Neural cell (in vitro differentiated cells): ENCODE measurements at regions not wholly inside any gene's neighbourhood (a gene's known extent, or its start where the extent isn't known, plus 50 kb on each side); places are given as distances from the start of the nearest gene placed in this dataset.

ENCODE experiments used
- H2AFZ ChIP-seq: fragments of 200-600, 300-800 bp; sonication (generic), shearing (Covaris generic); 2 replicates; pipeline ENCODE4 v1.6.0; 2014; ENCODE audit warnings: low read depth, mild to moderate bottlenecking, antibody characterized with exemption, low read length, moderate library complexity
- H3F3A ChIP-seq: fragments of 200-600 bp; shearing (Covaris generic); 2 replicates; pipeline ENCODE4 v1.6.1; 2016; ENCODE audit warnings: mild to moderate bottlenecking, moderate library complexity, mixed read lengths, antibody characterized with exemption, low read length; ENCODE audit not compliant: insufficient read depth, poor library complexity, severe bottlenecking
- H3K27ac ChIP-seq: fragments of 200-600, 300-800 bp; sonication (generic), shearing (Covaris generic); 2 replicates; pipeline ENCODE4 v1.5.1; 2014; ENCODE audit warnings: mild to moderate bottlenecking, low read length, moderate library complexity
- H3K27me3 ChIP-seq: fragments of 300-800, 200-600 bp; sonication (generic), shearing (Covaris generic); 2 replicates; pipeline ENCODE4 v1.6.0; 2014; ENCODE audit warnings: mild to moderate bottlenecking, low read depth, low read length, moderate library complexity; ENCODE audit not compliant: insufficient read depth
- H3K36me3 ChIP-seq: fragments of 300-800, 200-600 bp; sonication (generic), shearing (Covaris generic); 2 replicates; pipeline ENCODE4 v1.5.1; 2014; ENCODE audit warnings: mild to moderate bottlenecking, antibody characterized with exemption, low read length, moderate library complexity; ENCODE audit not compliant: insufficient read depth
- H3K4me2 ChIP-seq: fragments of 300-800, 200-600 bp; sonication (generic), shearing (Covaris generic); 2 replicates; pipeline ENCODE4 v1.6.0; 2014; ENCODE audit warnings: mild to moderate bottlenecking, low read length
- H3K4me3 ChIP-seq: fragments of 300-800, 200-600 bp; sonication (generic), shearing (Covaris generic); 2 replicates; pipeline ENCODE4 v1.5.1; 2014; ENCODE audit warnings: mild to moderate bottlenecking, low read length, moderate library complexity
- H3K79me2 ChIP-seq: fragments of 200-600 bp; shearing (Covaris generic); replicated peaks from 2 replicates; pipeline ENCODE4 v1.6.0; 2014; ENCODE audit warnings: mild to moderate bottlenecking, low read length, moderate library complexity; ENCODE audit not compliant: insufficient read depth
- H3K9ac ChIP-seq: fragments of 300-800, 200-600 bp; sonication (generic), shearing (Covaris generic); 2 replicates; pipeline ENCODE4 v1.6.1; 2016; ENCODE audit warnings: mild to moderate bottlenecking, low read length, mixed read lengths
- H3K9me2 ChIP-seq: fragments of 200-600 bp; shearing (Covaris generic); 2 replicates; pipeline ENCODE4 v1.6.1; 2016; ENCODE audit warnings: mild to moderate bottlenecking, low read length, mixed read lengths; ENCODE audit not compliant: insufficient read depth
- H3K9me3 ChIP-seq: fragments of 200-600, 300-800 bp; sonication (generic), shearing (Covaris generic); 2 replicates; pipeline ENCODE4 v1.6.1; 2016; ENCODE audit warnings: mild to moderate bottlenecking, mixed run types, low read length, moderate library complexity, mixed read lengths
- H4K20me1 ChIP-seq: fragments of 200-600 bp; shearing (Covaris generic); 2 replicates; pipeline ENCODE4 v1.6.1; 2016; ENCODE audit warnings: mild to moderate bottlenecking, mixed run types; ENCODE audit not compliant: insufficient read depth
- CTCF ChIP-seq: fragments of 450-650 bp; IDR thresholded peaks from 2 replicates; pipeline ENCODE4 v1.5.1; 2014; ENCODE audit warnings: antibody characterized with exemption, mild to moderate bottlenecking, moderate library complexity; ENCODE audit not compliant: poor library complexity, severe bottlenecking
- EP300 ChIP-seq: fragments of 450-650 bp; conservative IDR thresholded peaks from 2 replicates; pipeline ENCODE4 v1.6.1; 2014; ENCODE audit warnings: antibody characterized with exemption, mild to moderate bottlenecking, moderate library complexity; ENCODE audit not compliant: poor library complexity, severe bottlenecking
- EZH2 ChIP-seq: fragments of 200-600, 300-800 bp; shearing (Covaris generic), sonication (generic); IDR thresholded peaks from 2 replicates; pipeline ENCODE4 v1.6.1; 2014; ENCODE audit warnings: antibody characterized with exemption, low read length, borderline replicate concordance, mild to moderate bottlenecking; ENCODE audit not compliant: insufficient read depth, poor library complexity, severe bottlenecking
- MXI1 ChIP-seq: fragments of 450-650 bp; conservative IDR thresholded peaks from 2 replicates; pipeline ENCODE4 v1.6.1; 2014; ENCODE audit warnings: antibody characterized with exemption, mild to moderate bottlenecking; ENCODE audit not compliant: poor library complexity, severe bottlenecking
- POLR2AphosphoS5 ChIP-seq: IDR thresholded peaks from 2 replicates; pipeline ENCODE4 v1.6.1; 2012
- RAD21 ChIP-seq: fragments of 450-650 bp; conservative IDR thresholded peaks from 2 replicates; pipeline ENCODE4 v1.6.1; 2014; ENCODE audit warnings: antibody characterized with exemption, mild to moderate bottlenecking, moderate library complexity
- SMC3 ChIP-seq: fragments of 450-650 bp; conservative IDR thresholded peaks from 2 replicates; pipeline ENCODE4 v1.6.1; 2014; ENCODE audit warnings: antibody characterized with exemption, mild to moderate bottlenecking, moderate library complexity; ENCODE audit not compliant: poor library complexity
- TAF1 ChIP-seq: IDR thresholded peaks from 2 replicates; pipeline ENCODE4 v1.6.1; 2012; ENCODE audit warnings: low read depth
- TF ChIP-seq, protein P1 (sequence below): IDR thresholded peaks from 2 replicates; pipeline ENCODE4 v1.6.1; 2012; ENCODE audit warnings: borderline replicate concordance

DNA sequence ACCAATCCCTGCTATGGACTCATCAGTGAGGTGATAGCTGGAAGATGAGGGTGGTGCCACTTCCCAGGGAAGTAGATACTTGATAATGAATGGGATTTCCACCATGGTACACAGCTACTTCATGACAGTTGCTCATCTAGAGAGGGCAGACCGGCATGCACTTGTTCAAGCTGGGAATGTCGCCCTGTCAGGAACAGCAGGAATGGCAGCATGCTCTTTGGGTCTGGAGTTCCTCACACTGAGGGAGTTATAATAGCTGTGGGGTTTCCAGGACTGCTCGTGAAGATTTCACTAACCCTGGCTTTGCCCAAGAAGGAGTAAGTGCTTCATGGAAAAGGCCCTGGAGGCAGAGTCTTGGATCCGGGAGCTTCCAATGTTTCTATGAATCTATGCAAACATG, 129.2 kb downstream of the PSMG1 start:
- Histone ChIP-seq H2AFZ (no peak overlapping the region), H3K9ac (no peak overlapping the region), H3K27me3 (no peaks in the 10 kb centered on the region), H3K9me3 (no peaks in the 10 kb centered on the region), H3F3A (no peaks in the 10 kb centered on the region), H4K20me1 (no peaks in the 10 kb centered on the region), H3K79me2 (no peaks in the 10 kb centered on the region), H3K4me2 (no peak overlapping the region), H3K9me2 (no peaks in the 10 kb centered on the region), H3K4me3 (no peak overlapping the region), H3K27ac (no peak overlapping the region), H3K36me3 (no peaks in the 10 kb centered on the region)
- TF ChIP-seq, protein P1, sequence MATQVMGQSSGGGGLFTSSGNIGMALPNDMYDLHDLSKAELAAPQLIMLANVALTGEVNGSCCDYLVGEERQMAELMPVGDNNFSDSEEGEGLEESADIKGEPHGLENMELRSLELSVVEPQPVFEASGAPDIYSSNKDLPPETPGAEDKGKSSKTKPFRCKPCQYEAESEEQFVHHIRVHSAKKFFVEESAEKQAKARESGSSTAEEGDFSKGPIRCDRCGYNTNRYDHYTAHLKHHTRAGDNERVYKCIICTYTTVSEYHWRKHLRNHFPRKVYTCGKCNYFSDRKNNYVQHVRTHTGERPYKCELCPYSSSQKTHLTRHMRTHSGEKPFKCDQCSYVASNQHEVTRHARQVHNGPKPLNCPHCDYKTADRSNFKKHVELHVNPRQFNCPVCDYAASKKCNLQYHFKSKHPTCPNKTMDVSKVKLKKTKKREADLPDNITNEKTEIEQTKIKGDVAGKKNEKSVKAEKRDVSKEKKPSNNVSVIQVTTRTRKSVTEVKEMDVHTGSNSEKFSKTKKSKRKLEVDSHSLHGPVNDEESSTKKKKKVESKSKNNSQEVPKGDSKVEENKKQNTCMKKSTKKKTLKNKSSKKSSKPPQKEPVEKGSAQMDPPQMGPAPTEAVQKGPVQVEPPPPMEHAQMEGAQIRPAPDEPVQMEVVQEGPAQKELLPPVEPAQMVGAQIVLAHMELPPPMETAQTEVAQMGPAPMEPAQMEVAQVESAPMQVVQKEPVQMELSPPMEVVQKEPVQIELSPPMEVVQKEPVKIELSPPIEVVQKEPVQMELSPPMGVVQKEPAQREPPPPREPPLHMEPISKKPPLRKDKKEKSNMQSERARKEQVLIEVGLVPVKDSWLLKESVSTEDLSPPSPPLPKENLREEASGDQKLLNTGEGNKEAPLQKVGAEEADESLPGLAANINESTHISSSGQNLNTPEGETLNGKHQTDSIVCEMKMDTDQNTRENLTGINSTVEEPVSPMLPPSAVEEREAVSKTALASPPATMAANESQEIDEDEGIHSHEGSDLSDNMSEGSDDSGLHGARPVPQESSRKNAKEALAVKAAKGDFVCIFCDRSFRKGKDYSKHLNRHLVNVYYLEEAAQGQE = no peak
- TF ChIP-seq TAF1 (no peak), SMC3 (no peak), MXI1 (no peak), CTCF (no peak), EZH2 (no peak), EP300 (no peak), POLR2AphosphoS5 (no peak), RAD21 (no peak)

GRCh38 chr21:39053126-39053525, 130.1 kb downstream of the PSMG1 start:
- H3K4me3 ChIP-seq = no peak overlapping the region
- H3K27me3 ChIP-seq = no peaks in the 10 kb centered on the region
- H3F3A ChIP-seq = no peaks in the 10 kb centered on the region
- no peak for TF ChIP-seq CTCF
- TF ChIP-seq EP300 = no peak
- no peak for TF ChIP-seq SMC3
- TF ChIP-seq POLR2AphosphoS5 = no peak
- TF ChIP-seq MXI1 = no peak
- no peak for TF ChIP-seq RAD21
- no peak for TF ChIP-seq TAF1
- TF ChIP-seq, protein P1 = no peak
- no peak for TF ChIP-seq EZH2
- H4K20me1 ChIP-seq = no peaks in the 10 kb centered on the region
- no peak overlapping the region for H3K27ac ChIP-seq
- no peaks in the 10 kb centered on the region for H3K36me3 ChIP-seq
- no peak overlapping the region for H2AFZ ChIP-seq
- H3K9me3 ChIP-seq = no peaks in the 10 kb centered on the region
- no peaks in the 10 kb centered on the region for H3K9me2 ChIP-seq
- H3K9ac ChIP-seq = no peak overlapping the region
- H3K4me2 ChIP-seq = no peak overlapping the region
- H3K79me2 ChIP-seq = no peaks in the 10 kb centered on the region
